ENCODE measurements at regions not wholly inside any gene's neighbourhood (a gene's known extent, or its start where the extent isn't known, plus 50 kb on each side); places are given as distances from the start of the nearest gene placed in this dataset.

GRCh38 chr2:11920993-11921583 lies 174.7 kb downstream of the LPIN1 start:
- DNase-seq (ENCODE audit: low read depth, low spot score) = no peak

GRCh38 chr2:11922294-11922693 lies 175.9 kb downstream of the LPIN1 start:
- DNase-seq (ENCODE audit: low read depth, low spot score) = no peak

DNA sequence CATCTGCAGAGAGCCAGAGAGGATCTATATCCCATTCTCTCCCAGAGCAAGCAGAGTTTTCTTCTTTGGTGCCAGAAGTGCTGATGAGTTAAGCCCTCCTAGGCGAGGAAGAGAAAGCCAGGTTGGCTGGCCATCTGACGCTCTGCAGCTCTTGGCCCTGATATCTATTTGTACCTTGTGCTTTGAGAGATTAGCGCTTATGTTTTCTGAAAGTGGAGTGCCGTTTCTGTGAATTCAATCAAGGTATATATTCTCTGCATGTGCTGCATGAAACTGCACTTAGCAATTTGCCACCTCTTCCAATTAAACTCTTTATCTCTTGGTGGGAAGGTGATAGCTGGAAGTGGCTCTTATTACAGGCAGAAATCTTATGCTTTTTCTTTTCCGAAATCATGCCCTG lies 177.5 kb downstream of the LPIN1 start:
- DNase-seq (ENCODE audit: low read depth, low spot score) = no peak

DNA sequence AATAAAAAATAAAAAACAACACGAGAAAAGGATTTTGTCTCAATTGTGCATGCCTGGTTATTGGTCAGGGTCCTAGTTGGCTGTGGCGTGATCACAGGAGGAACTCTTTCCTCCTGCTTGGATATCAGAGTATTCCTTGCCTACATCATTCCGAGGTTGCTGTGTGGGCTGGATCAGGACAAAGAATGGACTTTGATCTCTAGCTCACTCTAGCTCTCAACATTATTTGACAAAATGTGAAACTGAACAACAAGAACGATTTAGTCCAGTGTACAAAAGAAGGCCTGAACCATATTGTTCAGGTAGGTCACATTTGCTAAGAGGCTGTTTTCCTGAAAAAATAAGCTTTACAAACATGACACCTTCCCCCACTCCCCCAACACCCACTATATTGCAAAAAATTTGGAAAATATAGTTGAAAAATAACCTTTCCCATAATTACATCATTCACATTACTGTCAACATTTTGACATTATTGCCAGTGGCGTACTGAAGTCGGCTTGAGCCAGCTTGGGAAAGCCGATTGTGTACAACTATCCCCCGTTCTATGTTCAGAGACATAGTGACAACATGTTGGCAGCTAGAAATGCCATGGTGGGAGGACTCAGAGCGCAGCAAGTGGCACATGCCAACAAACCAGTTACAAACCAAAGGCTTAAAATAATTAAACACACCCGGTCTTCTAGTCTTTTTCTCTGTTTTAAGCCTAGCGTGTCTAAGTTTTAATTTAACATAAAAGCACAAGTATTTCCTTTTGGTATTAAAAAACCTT lies 179.0 kb downstream of the LPIN1 start:
- DNase-seq (ENCODE audit: low read depth, low spot score) = no peak

DNA sequence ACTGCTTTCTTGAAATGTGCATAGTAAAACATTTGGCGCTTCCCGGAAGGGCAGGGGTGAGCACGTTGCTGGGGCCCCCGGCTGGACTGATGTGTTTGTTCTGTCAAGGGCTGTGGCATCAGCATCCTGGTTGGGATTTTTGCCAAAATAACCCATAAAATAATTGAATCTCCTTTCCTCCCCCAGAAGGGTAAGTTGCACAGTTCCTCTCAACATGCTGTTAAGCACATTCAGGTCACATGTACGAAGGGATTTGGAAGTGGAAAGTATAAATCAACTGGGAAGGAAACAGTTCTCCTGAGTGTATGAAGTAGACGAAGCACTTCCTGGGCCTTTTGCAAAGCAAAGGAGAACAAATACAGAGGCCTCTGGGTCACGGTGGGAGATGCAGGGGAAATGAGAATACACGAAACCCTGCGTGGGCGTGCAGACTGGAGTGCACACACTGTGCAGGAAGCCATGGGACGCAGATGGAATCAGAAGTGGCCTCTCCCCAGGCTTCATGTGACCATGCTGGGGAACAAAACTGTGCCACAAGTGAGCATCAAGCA lies 183.9 kb downstream of the LPIN1 start:
- peak; percentile 69 for DNase-seq (ENCODE audit: low read depth, low spot score)

DNA sequence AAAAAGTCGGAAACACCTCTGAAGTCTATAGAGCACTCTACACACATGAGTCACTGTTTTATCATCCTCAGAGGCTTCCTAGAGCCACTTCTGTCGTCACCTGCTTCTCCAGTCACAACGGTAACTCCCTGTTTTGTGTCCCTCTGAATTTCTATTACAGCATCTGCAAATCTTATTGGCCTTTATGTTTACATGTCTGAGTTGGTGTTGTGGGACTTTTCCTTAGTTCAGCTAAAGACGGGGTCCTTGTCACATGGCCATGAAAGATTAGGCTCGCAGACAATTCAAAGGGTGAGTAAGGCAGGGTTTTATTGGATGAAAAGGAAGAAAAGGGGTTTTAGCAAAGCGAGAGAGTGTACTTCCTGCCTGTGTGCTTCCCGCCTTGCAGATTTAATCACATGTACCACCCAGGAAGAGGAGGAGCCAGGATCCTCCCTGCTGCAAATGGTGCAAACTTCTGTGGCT lies 185.6 kb downstream of the LPIN1 start:
- no peak for DNase-seq (ENCODE audit: low read depth, low spot score)

GRCh38 chr2:11932962-11933361 lies 186.5 kb downstream of the LPIN1 start:
- DNase-seq (ENCODE audit: low read depth, low spot score) = no peak

- no peak for DNase-seq (ENCODE audit: low read depth, low spot score)
Measured at GRCh38 chr2:11933854-11934253, 187.4 kb downstream of the LPIN1 start.

DNA sequence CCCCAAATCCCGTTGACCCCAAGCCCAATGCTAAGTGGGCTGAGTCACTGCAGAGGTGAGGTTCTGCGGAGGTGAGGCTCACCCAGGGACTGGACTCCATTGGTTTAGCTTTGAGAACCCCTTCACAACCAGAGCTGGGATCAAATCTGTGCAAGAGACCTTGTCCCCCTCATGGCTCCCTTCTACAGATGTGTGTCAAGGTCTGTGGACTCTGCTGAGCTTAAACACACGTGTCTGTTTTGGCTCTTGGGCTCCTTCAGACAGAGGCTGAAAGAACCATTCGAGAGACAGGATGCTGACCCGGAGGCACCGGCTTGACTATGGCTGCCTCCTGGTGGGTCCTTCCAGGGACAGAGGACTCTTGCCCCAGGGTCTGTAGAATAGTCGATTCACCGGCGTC lies 190.3 kb downstream of the LPIN1 start:
- DNase-seq (ENCODE audit: low read depth, low spot score) = no peak

DNA sequence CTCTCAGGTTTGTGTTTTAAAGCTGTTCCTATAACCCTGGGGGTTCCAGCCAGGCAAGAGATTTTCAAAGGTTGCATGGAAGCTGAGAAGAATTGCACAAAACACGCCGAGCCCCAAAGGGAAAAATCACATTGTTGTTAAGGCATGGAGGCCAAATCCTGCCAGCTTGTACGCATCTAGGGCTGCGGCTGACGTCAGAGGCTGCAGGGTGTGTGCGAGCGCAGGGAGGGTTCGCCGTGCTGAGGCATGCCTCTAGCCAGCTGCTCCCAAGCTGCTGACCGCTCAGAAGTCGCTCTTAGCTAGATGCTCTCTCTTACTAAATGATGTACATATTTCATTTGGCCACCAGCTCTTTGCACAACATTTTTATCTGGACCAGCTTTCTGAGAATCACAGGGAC lies 191.8 kb downstream of the LPIN1 start:
- no peak for DNase-seq (ENCODE audit: low read depth, low spot score)

GRCh38 chr2:11939523-11939922 lies 193.1 kb downstream of the LPIN1 start:
- no peak for DNase-seq (ENCODE audit: low read depth, low spot score)

DNA sequence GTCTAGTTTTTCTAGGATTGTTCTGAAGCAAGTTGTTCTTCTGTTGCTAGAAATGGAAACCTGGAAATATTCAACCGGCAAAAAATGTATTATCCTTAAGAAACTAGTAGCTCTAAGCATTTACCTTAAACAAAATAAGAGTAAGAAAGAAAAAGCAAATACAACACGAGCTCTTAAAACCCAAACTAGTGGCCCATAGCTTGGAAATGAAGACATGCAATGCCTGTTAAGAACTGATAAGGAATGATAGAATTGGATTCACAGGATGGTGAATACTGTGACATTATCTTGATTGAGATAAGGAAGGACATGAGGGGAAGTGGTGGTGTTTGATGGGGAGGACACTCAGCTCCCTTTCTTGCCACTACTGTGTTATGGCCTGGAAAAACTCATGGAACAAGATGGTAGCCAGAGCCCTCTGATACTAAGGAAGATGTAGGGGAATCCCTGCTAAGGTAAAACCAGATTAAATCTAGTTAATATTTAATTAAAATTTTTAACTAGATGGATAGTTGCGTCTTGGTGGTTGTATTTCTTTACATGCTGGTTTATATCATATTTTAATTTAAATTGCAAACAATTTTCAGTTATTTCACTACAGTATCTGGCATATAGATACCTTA lies 193.8 kb downstream of the LPIN1 start:
- no peak for DNase-seq (ENCODE audit: low read depth, low spot score)

GRCh38 chr2:11940799-11941198 lies 194.4 kb downstream of the LPIN1 start:
- no peak for DNase-seq (ENCODE audit: low read depth, low spot score)

- DNase-seq (ENCODE audit: low read depth, low spot score) = no peak
Measured at GRCh38 chr2:11941201-11942177, 195.1 kb downstream of the LPIN1 start.

DNA sequence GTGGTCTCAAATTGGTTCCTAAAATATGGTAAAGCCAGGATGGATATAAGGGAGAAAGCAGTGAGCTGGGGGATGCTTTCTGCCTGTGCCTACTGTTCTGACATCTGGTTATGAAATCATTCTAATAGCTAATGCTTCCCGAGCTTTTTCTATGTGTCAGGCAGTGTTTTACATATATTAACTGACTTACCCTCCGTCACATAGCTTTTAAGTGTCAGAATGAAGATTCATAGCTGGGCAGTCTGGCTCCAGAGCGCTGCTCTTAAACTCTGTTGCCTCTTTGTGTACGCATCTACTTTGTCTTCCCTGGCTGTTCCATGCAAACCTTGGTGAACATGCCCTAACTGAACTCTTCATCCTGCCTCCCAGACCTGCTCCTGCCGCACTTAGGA lies 195.7 kb downstream of the LPIN1 start:
- DNase-seq (ENCODE audit: low read depth, low spot score) = no peak

- no peak for DNase-seq (ENCODE audit: low read depth, low spot score)
Measured at GRCh38 chr2:11944311-11944710, 197.9 kb downstream of the LPIN1 start.

GRCh38 chr2:11945139-11946126 lies 199.0 kb downstream of the LPIN1 start:
- no peak for DNase-seq (ENCODE audit: low read depth, low spot score)

- DNase-seq (ENCODE audit: low read depth, low spot score) = no peak
Measured at GRCh38 chr2:11947956-11948355, 201.5 kb downstream of the LPIN1 start.

- DNase-seq (ENCODE audit: low read depth, low spot score) = no peak
Measured at GRCh38 chr2:11949732-11950523, 203.5 kb downstream of the LPIN1 start.
